HCT116 (cell line): ENCODE measurements at regions not wholly inside any gene's neighbourhood (a gene's known extent, or its start where the extent isn't known, plus 50 kb on each side); places are given as distances from the start of the nearest gene placed in this dataset.

Source experiments
- ATAC-seq: fragments of 200-7000 bp; cut with Tn5 transposase; 2 replicates; pipeline ENCODE4 v1.9.1; 2020; ENCODE audit warnings: mild to moderate bottlenecking, moderate library complexity
- BruUV-seq: library from RNA; stranded (reverse); fragments of 400-500 nt; replicated peaks from 2 replicates; lab custom pipeline; 2021; lab: Mats Ljungman, UMichigan
- CTCF ChIA-PET: fragments of 300-600 bp; sonication (Branson Sonifier 250); formaldehyde crosslinking; loops from one replicate; lab custom pipeline; 2021; ENCODE audit warnings: antibody characterized with exemption; lab: Charles Lee
- POLR2A ChIA-PET: fragments of 300-600, 350-600 bp; sonication (Branson Sonifier 250); formaldehyde crosslinking; loops from one replicate; lab custom pipeline; 2021; ENCODE audit warnings: antibody characterized with exemption; lab: Charles Lee
- RAD21 ChIA-PET, 2 experiments: fragments of 300-600 bp; sonication (Branson Sonifier 250); formaldehyde crosslinking; loops; one replicate each; lab custom pipeline; 2023; ENCODE audit warnings: low total read pairs in 2 of 2; ENCODE audit not compliant: uncharacterized antibody in 2 of 2, unreplicated experiment in 2 of 2, low non-redundant PET in 1 of 2; lab: Charles Lee
- DNase-seq: peaks from one replicate; pipeline ENCODE4 v3.0.0-alpha.2; 2010; ENCODE audit warnings: low read depth, low spot score
- H2AFZ ChIP-seq: fragments of 200-600 bp; shearing (Covaris generic), sonication (generic); 2 replicates; pipeline ENCODE4 v1.6.1; 2017; ENCODE audit warnings: low read depth, mixed run types, mixed read lengths, antibody characterized with exemption, low read length; ENCODE audit not compliant: poor library complexity, severe bottlenecking
- H3K27ac ChIP-seq: 2 replicates; pipeline ENCODE4 v1.5.1; 2012; ENCODE audit warnings: low read depth, low read length
- H3K27me3 ChIP-seq: fragments of 200-600 bp; sonication (generic); 2 replicates; pipeline ENCODE4 v1.6.1; 2016; ENCODE audit warnings: mixed run types, low read length, mixed read lengths; ENCODE audit not compliant: insufficient read depth
- H3K36me3 ChIP-seq, 2 experiments: fragments of 200-500 bp in 1 of 2; fragments of 200-600 bp in 1 of 2; sonication (Bioruptor generic) in 1 of 2; sonication (generic) in 1 of 2; 2 replicates each; pipeline versions ENCODE4 v1.5.1 to v1.6.1; 2014 to 2016; ENCODE audit warnings: low read length in 2 of 2, inconsistent platforms in 1 of 2, mixed read lengths in 1 of 2, mixed run types in 1 of 2; ENCODE audit not compliant: insufficient read depth in 2 of 2, control insufficient read depth in 1 of 2
- H3K4me1 ChIP-seq, 2 experiments: fragments of 200-600 bp in 1 of 2; sonication (generic) in 1 of 2; 2 replicates each; pipeline versions ENCODE4 v1.5.1 to v1.6.1; 2012 to 2017; ENCODE audit warnings: low read length in 2 of 2, inconsistent platforms in 1 of 2, mild to moderate bottlenecking in 1 of 2, mixed read lengths in 1 of 2, mixed run types in 1 of 2, moderate library complexity in 1 of 2; ENCODE audit not compliant: insufficient read depth in 2 of 2, control insufficient read depth in 1 of 2
- H3K4me2 ChIP-seq: fragments of 200-600 bp; sonication (generic); 2 replicates; pipeline ENCODE4 v1.6.1; 2017; ENCODE audit warnings: mixed run types, low read length, mixed read lengths
- H3K4me3 ChIP-seq, 2 experiments: fragments of 200-600 bp in 1 of 2; sonication (generic) in 1 of 2; replicated peaks in 1 of 2; 2 replicates each; pipeline ENCODE4 v1.5.1; 2011 to 2016; ENCODE audit warnings: low read length in 2 of 2, control low read depth in 1 of 2, low read depth in 1 of 2, mild to moderate bottlenecking in 1 of 2, mixed read lengths in 1 of 2, mixed run types in 1 of 2
- H3K79me2 ChIP-seq: fragments of 200-600 bp; sonication (generic); 2 replicates; pipeline ENCODE4 v1.6.1; 2017; ENCODE audit warnings: mild to moderate bottlenecking, mixed run types, low read length, moderate library complexity, mixed read lengths; ENCODE audit not compliant: insufficient read depth
- H3K9ac ChIP-seq: fragments of 200-600 bp; sonication (generic); 2 replicates; pipeline ENCODE4 v1.6.1; 2016; ENCODE audit warnings: low read length, mixed read lengths
- H3K9me2 ChIP-seq: fragments of 200-600 bp; sonication (generic), shearing (Covaris generic); 2 replicates; pipeline ENCODE4 v1.6.1; 2017; ENCODE audit warnings: mixed run types, mild to moderate bottlenecking, moderate library complexity; ENCODE audit not compliant: insufficient read depth
- H3K9me3 ChIP-seq, 2 experiments: fragments of 200-500 bp in 1 of 2; fragments of 200-600 bp in 1 of 2; sonication (Bioruptor generic) in 1 of 2; sonication (generic) in 1 of 2; 2 replicates each; pipeline ENCODE4 v1.6.1; 2014 to 2017; ENCODE audit warnings: low read length in 2 of 2, mixed read lengths in 2 of 2, inconsistent platforms in 1 of 2, low read depth in 1 of 2, mild to moderate bottlenecking in 1 of 2, mixed run types in 1 of 2, moderate library complexity in 1 of 2; ENCODE audit not compliant: control insufficient read depth in 1 of 2, insufficient read depth in 1 of 2
- H4K20me1 ChIP-seq: fragments of 200-600 bp; sonication (generic), shearing (Covaris generic); 2 replicates; pipeline ENCODE4 v1.6.1; 2017; ENCODE audit warnings: mixed run types, mild to moderate bottlenecking, moderate library complexity; ENCODE audit not compliant: insufficient read depth
- CBX3 ChIP-seq: IDR thresholded peaks from 2 replicates; pipeline ENCODE4 v1.6.1; 2012; ENCODE audit warnings: low read depth
- CEBPB ChIP-seq: IDR thresholded peaks from 2 replicates; pipeline ENCODE4 v1.6.1; 2012; ENCODE audit warnings: low read depth
- ELF1 ChIP-seq: IDR thresholded peaks from 2 replicates; pipeline ENCODE4 v1.6.1; 2012; ENCODE audit warnings: low read depth, borderline replicate concordance
- EZH2 ChIP-seq: fragments of 200-600 bp; sonication (generic); IDR thresholded peaks from 2 replicates; pipeline ENCODE4 v1.6.1; 2017; ENCODE audit warnings: antibody characterized with exemption, mixed run types
- EZH2phosphoT487 ChIP-seq: fragments of 200-600 bp; IDR thresholded peaks from 2 replicates; pipeline ENCODE4 v1.6.1; 2018; ENCODE audit warnings: antibody characterized with exemption, borderline replicate concordance
- FOSL1 ChIP-seq: IDR thresholded peaks from 2 replicates; pipeline ENCODE4 v1.6.1; 2012; ENCODE audit warnings: low read depth
- JUND ChIP-seq: IDR thresholded peaks from 2 replicates; pipeline ENCODE4 v1.6.1; 2012
- POLR2A ChIP-seq: IDR thresholded peaks from 2 replicates; pipeline ENCODE4 v1.7.0; 2011; ENCODE audit warnings: borderline replicate concordance; ENCODE audit not compliant: insufficient read depth, insufficient read length; ENCODE audit errors: extremely low read depth
- POLR2AphosphoS5 ChIP-seq: IDR thresholded peaks from 2 replicates; pipeline ENCODE4 v1.6.1; 2011; ENCODE audit warnings: mild to moderate bottlenecking, low read depth, low read length, moderate library complexity
- RAD21 ChIP-seq: IDR thresholded peaks from 2 replicates; pipeline ENCODE4 v1.6.1; 2012; ENCODE audit warnings: low read depth, mild to moderate bottlenecking
- SIN3A ChIP-seq: IDR thresholded peaks from 2 replicates; pipeline ENCODE4 v1.6.1; 2012; ENCODE audit warnings: low read depth
- SP1 ChIP-seq: IDR thresholded peaks from 2 replicates; pipeline ENCODE4 v1.6.1; 2012; ENCODE audit warnings: low read depth
- SRF ChIP-seq: IDR thresholded peaks from 2 replicates; pipeline ENCODE4 v1.6.1; 2012; ENCODE audit warnings: low read depth
- YY1 ChIP-seq: IDR thresholded peaks from 2 replicates; pipeline ENCODE4 v1.6.1; 2011; ENCODE audit warnings: low read length, low read depth, moderate library complexity, mild to moderate bottlenecking; ENCODE audit not compliant: insufficient replicate concordance; ENCODE audit errors: extremely low read depth
- ZNF274 ChIP-seq: fragments of 200-500 bp; sonication (Bioruptor generic); IDR thresholded peaks from 2 replicates; pipeline ENCODE4 v1.6.1; 2014; ENCODE audit warnings: mild to moderate bottlenecking, low read depth, low read length, inconsistent platforms
- intact Hi-C: fragments of 100-400 bp; cut with micrococcal nuclease; formaldehyde crosslinking; loops from 2 replicates; pipeline ENCODE4 v1.10.0; 2022
- TF ChIP-seq, protein P1 (sequence below): IDR thresholded peaks from 2 replicates; pipeline ENCODE4 v1.6.1; 2012; ENCODE audit warnings: low read depth
- TF ChIP-seq, protein P2 (sequence below): IDR thresholded peaks from 2 replicates; pipeline ENCODE4 v1.6.1; 2011; ENCODE audit warnings: mild to moderate bottlenecking, low read length, moderate library complexity; ENCODE audit not compliant: insufficient replicate concordance; ENCODE audit errors: extremely low read depth
- TF ChIP-seq, protein P3 (sequence below): IDR thresholded peaks from 2 replicates; pipeline ENCODE4 v1.6.1; 2012

DNA sequence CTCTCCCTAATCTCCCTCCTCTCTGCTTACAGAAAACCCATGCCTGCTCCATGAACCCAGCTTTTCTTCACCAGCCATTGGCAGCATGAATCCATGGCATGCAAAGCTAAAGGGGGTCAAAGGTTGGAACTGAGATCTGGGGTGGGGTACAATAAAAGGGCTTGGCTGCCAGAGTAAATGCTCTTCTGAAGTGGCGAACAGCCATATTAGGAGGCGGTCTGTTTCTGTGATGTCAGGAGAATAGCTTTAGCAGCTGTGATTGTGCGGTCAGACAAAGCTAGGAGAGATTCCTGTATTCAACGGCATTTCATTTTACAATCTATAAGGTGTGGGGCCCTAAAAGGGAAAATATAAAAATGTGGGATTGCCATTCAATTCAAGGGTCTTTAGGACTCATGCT is 71.7 kb upstream of the TMPRSS2 start:
- Histone ChIP-seq H3K4me3 (no peak overlapping the region), H3K79me2 (no peaks in the 10 kb centered on the region), H3K4me1 (no peaks in the 10 kb centered on the region), H3K27me3 (no peaks in the 10 kb centered on the region), H3K27ac (no peak overlapping the region), H3K9me3 (0 out of 4 replicates have a peak, but pooled peaks cover 0 to 9% of the 10 kb centered on the region in 2 experiments), H2AFZ (no peak overlapping the region), H3K9me2 (no peaks in the 10 kb centered on the region), H3K4me2 (no peak overlapping the region), H3K36me3 (no peaks in the 10 kb centered on the region), H4K20me1 (no peaks in the 10 kb centered on the region), H3K9ac (no peak overlapping the region)
- BruUV-seq, result no TSS peak
- DNase-seq (no peak), ATAC-seq (no peak)
- TF ChIP-seq FOSL1 (no peak), YY1 (no peak), RAD21 (no peak), POLR2A (no peak), SP1 (no peak), SRF (no peak), EZH2 (no peak), ZNF274 (no peak), CBX3 (no peak), JUND (no peak), ELF1 (no peak), SIN3A (no peak), EZH2phosphoT487 (no peak), CEBPB (no peak), POLR2AphosphoS5 (no peak)
- TF ChIP-seq, protein P1, sequence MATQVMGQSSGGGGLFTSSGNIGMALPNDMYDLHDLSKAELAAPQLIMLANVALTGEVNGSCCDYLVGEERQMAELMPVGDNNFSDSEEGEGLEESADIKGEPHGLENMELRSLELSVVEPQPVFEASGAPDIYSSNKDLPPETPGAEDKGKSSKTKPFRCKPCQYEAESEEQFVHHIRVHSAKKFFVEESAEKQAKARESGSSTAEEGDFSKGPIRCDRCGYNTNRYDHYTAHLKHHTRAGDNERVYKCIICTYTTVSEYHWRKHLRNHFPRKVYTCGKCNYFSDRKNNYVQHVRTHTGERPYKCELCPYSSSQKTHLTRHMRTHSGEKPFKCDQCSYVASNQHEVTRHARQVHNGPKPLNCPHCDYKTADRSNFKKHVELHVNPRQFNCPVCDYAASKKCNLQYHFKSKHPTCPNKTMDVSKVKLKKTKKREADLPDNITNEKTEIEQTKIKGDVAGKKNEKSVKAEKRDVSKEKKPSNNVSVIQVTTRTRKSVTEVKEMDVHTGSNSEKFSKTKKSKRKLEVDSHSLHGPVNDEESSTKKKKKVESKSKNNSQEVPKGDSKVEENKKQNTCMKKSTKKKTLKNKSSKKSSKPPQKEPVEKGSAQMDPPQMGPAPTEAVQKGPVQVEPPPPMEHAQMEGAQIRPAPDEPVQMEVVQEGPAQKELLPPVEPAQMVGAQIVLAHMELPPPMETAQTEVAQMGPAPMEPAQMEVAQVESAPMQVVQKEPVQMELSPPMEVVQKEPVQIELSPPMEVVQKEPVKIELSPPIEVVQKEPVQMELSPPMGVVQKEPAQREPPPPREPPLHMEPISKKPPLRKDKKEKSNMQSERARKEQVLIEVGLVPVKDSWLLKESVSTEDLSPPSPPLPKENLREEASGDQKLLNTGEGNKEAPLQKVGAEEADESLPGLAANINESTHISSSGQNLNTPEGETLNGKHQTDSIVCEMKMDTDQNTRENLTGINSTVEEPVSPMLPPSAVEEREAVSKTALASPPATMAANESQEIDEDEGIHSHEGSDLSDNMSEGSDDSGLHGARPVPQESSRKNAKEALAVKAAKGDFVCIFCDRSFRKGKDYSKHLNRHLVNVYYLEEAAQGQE, result no peak
- TF ChIP-seq, protein P2, sequence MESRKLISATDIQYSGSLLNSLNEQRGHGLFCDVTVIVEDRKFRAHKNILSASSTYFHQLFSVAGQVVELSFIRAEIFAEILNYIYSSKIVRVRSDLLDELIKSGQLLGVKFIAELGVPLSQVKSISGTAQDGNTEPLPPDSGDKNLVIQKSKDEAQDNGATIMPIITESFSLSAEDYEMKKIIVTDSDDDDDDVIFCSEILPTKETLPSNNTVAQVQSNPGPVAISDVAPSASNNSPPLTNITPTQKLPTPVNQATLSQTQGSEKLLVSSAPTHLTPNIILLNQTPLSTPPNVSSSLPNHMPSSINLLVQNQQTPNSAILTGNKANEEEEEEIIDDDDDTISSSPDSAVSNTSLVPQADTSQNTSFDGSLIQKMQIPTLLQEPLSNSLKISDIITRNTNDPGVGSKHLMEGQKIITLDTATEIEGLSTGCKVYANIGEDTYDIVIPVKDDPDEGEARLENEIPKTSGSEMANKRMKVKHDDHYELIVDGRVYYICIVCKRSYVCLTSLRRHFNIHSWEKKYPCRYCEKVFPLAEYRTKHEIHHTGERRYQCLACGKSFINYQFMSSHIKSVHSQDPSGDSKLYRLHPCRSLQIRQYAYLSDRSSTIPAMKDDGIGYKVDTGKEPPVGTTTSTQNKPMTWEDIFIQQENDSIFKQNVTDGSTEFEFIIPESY, result no peak
- TF ChIP-seq, protein P3, sequence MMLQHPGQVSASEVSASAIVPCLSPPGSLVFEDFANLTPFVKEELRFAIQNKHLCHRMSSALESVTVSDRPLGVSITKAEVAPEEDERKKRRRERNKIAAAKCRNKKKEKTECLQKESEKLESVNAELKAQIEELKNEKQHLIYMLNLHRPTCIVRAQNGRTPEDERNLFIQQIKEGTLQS, result no peak
- POLR2A ChIA-PET, result no interaction called here
- intact Hi-C loops, result no loop called here
- CTCF ChIA-PET, result no interaction called here
- RAD21 ChIA-PET, result interaction anchor here in 1 of 2 experiments (0.5 kb wide), 1 partner anchor 33 kb away, joined by 3 read pairs; no protein-coding TSS in a partner anchor
